NCI-H226 (cell line): ENCODE measurements at regions not wholly inside any gene's neighbourhood (a gene's known extent, or its start where the extent isn't known, plus 50 kb on each side); places are given as distances from the start of the nearest gene placed in this dataset.
"Not testable (repeated sequence)": the region's sequence is repeated elsewhere in the genome, so short reads cannot be mapped to it uniquely, and the experiment has no call there.

ENCODE experiments used
- DNase-seq: peaks from one replicate; pipeline ENCODE4 v3.0.0-alpha.2; 2015

DNA sequence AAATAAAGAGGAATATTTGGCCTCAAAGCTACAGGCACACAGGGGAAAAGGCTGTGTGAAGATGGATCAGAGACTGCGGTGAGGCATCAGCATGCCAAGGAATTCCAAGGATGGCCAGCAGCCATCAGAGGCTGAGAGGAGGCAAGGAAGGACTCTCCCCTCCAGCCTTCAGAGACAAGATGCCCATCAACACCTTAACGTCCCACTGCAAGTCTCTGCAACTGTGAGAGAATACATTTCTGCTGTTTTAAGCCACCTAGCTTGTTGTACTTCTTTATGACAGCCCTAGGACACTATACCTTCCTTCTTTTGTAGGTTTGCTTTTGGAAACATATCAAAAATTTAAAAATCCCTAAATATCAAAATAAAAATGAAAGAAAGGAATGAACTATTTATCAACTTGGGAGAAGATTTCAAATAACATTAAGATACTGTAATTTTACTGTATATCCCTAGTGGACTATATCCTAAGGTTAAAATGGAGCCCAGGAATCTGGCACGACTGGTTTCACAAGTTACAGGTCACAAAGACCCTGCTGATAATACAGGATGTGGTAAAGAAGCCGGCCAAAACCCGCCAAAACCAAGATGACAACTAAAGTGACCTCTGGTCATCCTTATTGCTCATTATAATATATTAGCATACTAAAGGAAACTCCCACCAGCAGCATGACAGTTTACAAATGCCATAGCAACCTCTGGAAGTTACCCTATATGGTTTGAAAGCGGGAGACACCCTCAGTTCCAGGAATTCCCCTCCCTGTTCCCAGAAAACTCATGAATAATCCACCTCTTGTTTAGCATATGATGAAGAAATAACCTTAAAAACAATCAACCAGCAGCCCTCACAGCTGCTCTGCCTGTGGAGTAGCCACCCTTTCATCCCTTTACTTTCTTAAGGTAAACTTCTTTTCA, 185.2 kb downstream of the AVL9 start:
- peak; percentile 69 for DNase-seq

DNA sequence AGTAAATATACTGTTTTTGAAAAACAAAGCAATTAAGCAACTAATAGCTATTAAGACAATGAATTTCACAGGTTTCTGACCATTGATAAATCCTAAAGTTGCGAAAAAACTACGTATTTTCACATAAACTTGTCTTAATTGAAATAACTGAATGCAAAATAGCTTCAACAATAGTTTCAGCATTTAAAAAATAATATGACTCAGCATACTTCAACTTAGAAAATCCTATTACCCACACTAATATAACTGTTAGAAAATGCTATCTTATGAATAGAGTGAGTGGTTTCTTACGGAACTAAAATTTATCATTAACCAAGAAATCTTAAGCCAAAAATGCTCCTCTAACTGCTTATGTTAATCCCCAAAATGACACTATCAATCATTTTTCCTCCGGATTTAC, 183.9 kb downstream of the AVL9 start:
- no peak for DNase-seq

DNA sequence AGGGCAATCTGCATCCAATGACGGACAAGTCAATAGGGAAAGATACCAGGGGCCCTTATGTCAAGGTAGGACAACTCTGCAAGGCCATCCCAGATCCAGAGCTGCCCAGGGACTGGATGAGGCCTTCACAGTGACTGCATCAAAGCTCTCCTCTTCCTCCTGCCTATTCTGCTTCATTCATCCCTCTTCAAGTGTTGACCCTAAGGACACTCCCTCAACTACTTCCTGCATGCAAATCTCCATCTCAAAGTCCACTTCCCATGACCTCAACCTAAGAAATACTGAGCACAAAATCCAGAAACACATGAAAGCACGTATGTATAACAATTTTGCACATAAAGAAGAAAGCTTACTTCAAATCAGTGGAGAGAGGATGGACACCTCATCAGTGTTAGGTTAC, 182.3 kb downstream of the AVL9 start:
- DNase-seq, result no peak

DNA sequence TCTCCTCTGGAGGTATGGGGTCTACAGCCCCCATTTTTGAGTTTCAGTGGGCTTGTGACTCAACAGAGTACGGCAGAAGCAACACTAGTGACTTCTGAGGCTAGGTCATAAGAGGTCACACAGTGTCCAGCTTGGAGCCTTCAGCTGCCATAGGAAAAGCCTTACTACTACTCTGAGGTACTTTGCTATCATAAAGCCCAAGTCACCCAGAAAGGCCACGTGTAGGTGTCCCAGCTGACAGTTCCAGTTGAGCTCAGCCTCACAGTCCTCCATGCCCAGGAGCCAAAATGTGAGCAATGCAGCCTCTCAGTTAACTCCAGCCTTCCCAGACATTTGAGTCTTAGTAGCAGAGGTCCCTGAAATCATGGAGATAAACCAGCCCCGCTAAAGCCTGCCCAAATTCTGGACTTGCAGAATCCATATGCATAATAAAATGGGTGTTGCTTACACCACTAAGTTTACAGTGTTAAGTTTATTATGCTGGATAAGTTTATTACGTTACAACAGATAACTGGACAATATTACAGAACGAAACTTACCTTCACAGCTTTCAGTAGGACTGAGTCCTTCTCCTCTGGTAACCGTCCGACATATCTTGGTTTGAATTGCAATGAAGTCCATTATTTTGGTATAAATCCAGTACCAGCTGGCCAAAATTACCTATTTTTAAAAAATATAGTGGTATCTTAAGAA, 181.1 kb downstream of the AVL9 start:
- no peak for DNase-seq

DNA sequence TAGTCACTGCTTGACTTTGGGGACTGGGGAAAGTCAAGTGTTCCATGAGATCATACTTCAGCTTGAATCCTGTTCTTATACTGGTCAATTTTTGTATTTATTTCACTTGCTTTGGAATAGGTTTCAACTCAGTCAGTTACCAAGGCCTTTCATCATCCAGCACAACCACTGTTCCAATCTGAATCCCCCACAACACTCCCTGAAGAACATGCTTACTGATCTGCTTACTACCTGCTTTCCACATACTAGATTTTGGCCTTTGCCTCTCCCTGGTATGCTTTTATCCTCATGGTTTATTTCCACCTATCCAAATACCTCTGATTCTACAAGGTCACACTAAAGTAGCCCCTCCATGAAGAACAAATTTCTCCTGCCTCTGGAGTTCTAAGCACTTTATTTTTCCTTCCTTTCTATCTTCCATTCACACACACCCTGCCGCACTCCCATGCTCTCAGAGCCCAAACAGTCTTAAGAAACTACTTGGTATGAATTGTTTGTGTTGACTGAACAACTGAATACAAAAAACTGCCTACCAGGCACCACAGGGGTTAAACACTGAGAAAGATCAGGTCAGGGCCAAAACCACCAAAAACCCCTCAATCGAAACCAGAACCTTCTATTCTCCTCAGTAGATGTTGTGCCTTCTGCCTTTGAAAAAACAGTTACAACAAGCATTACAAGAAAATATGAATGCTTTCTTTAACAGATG, 178.1 kb downstream of the AVL9 start:
- no peak for DNase-seq

DNA sequence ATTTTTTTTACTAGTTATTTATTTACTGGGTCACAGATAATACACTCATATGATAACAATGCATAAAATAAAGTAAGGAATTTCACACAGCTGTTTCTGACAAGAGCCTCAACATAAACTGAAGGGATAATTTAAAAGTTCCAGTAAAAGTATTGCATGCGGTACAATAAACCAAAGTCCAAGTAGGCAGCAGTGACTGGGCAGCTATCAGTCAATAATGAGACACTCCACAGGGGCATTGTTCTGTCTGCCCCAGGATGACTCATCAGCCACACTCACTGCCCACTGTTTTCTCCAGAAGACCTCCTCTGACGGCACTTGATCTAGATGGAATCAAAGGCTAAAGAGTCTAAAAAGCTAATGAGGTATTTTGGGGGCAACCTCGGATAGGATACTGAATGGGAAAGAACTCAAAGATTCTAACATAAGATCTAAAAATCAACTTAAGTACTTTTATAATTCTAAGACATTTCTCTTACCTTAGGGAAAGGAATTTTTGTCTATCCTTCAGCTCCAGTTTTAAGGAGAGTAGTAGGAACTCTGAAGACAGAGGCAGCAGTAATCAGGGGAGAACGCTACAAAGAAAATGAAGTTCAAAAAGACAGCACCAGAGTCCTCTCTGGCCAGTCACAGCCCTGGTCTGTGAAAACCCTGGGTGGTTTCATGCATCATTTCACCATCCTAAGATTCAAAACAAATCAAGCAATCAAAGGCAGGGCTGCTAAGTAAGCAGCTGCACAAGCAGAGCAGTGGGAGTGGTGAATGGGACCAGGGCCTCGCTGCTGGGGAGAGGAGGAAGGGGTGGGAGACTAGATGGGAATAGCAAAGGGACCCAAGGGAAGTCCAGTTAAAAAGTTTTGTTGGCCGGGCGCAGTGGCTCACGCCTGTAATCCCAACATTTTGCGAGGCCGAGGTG, 175.1 kb downstream of the AVL9 start:
- DNase-seq, result peak; percentile 75

DNA sequence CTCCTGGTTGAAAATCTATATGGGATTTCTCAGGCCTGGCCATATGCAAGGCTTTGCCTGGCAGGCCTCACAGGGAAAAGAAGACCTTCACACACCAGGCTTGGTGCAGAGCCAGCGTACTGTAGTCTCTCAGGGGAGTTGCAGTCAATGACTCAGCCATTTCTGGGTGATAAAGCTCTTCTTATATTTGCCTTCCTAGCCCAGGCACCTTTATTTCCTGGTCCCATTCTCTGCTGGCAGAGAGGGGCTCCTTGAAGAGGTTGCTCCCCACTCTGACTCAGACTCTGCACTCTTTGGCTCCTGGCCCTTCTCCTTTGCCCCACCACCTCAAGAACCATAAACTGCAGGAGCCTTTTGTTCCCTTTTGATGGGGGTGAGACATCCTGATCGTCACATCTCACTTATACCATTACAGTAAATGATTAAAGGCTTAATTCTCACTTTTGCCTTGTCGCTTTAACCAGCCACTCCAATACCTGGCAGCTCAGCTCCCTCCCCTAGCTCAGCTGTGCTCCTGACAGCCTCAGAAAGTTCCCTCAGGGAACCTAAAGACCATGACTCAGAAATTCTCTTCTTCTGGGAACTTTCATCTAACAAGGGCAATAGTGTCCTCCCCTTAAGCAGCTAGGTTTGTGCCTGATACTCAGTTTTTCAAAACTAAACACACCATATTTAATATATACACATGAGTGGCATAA, 174.0 kb downstream of the AVL9 start:
- DNase-seq, result peak; percentile 99

DNA sequence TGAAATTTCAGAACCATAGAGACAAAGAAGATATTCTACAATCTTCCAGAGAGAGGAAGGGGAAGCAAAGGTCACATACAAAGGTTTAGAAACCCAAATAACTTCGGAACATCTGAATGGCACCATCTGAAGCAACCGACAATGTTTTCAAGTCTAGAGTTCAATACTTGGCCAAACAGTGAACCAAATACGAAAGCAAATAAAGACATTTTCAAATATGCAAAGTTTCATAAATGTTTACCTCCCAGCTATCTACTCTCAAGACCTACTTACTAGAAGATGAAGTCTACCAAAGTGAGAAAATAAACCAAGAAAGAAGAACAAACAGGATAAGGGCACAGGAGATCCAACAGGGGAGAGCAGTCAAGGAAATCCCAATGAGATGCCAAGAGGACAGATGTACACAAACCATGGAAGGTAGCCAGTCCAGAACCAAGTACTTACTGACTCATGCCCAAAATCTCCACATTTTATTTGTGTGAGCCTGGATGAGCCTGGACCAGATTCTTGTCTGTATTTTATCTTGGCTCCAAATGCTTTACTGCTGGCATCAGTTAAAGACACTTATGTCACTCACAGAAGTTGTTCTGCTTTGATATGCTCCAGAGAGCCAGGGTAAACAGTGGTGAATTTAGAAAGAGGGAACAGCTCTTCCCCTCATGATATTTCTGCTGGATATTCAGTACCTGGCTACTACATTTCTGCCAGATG, 173.3 kb downstream of the AVL9 start:
- DNase-seq, result peak; percentile 86

DNA sequence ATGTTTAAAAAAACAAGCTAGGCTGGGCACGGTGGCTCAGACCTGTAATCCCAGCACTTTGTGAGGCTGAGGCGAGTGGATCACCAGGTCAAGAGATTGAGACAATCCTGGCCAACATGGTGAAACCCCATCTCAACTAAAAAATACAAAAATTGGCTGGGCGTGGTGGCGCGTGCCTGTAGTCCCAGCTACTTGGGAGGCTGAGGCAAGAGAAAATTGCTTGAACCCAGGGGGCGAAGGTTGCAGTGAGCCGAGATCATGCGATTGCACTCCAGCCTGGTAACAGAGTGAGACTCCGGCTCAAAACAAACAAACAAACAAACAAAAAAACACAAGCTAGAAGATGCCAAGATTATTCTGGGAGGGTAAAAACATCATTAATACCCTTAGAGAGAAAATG, 172.3 kb downstream of the AVL9 start:
- DNase-seq, result not testable (repeated sequence)

DNA sequence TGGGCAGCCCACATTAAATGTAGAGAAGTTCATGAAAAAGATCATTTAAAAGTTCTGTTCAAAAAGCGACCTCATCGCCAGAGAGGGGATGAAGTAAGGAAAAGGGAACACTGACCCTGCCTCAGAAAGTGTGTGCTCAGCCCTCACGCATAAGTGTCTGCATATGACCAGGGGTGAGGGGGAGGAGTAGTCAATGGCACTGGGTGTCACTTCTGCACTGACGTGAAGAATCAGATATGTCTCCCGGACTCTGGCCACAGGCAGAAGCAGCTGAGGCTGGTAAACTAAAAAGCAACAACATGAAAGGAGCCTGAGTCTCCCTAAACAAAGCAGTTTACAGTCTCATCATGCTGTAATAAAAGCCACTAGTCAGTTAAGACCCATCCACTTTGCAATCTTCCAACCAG, 168.5 kb downstream of the AVL9 start:
- DNase-seq, result not testable (repeated sequence)

DNA sequence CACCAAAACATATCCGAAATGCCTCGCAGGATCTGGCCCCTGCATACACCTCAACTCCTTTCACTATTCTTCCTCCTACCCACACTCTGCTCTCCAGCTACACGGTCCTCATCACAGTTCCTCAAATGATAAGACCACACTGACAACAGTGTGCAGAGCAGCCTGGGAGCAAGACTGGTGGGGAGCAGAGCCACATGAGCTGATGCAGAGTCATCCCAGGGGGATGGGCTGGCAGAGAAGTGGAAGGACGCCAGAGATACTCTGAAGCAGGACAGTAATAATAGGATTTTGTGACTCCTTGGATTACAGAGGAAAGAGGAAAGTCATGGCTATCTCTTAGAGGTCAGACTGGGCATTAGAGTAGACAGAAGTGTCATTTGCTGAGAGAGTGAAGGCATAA, 167.2 kb downstream of the AVL9 start:
- not testable (repeated sequence) for DNase-seq

DNA sequence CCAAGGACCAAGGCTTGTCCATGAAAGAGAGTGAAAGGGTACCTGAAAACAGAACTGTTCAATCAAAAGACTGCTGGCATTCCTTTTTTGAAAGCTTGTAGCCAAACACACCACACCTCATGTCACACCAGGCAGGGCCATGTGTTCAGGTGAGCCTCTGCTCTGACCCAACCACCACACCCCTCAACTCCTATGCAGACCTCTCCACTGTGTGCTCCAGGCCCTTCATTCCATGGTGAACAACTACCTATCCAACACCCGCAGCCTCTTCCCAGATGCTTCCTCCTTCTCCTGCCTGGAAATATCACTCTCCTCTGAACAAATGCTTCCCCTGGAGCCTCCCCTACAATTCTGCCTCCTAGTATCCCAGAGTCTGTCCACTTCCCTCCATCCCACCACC, 166.6 kb downstream of the AVL9 start:
- DNase-seq, result no peak

DNA sequence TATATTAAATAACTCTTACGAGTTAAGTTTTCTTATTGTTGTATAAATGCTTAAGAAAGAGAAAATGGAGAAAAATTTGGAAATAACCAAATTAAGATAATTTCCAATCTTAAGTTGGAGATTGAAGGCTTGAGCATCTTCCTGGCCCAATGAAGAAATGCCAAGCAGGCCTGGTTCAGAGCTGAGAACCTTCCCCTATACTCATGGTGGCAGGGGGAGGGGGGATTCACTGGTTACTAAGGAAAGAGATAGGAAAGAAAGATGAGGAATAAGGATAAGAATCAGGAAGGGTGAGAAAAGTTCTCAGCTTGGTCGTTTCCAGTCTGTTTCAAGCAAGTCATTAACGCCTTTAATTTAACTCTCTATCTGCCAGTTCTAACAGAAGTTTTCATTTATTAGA, 166.2 kb downstream of the AVL9 start:
- no peak for DNase-seq

DNA sequence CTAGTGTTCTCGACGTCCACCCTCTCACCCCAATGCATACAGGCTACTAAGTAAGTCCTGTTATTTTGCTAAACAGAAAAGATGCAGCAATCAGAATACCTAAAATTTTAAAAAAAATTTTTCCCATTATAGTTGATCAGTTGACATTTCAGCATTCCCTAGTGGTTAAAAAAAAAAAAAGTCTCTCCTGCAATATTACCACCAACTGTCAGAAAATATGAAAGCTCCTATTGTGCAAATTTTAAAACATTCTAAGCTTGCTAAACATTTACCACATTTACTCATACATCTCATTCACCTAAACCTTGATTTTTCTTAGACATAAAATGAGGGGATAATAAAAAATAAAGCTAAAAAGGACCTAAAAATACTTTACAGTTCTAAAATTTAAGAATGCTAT, 165.6 kb downstream of the AVL9 start:
- no peak for DNase-seq

DNA sequence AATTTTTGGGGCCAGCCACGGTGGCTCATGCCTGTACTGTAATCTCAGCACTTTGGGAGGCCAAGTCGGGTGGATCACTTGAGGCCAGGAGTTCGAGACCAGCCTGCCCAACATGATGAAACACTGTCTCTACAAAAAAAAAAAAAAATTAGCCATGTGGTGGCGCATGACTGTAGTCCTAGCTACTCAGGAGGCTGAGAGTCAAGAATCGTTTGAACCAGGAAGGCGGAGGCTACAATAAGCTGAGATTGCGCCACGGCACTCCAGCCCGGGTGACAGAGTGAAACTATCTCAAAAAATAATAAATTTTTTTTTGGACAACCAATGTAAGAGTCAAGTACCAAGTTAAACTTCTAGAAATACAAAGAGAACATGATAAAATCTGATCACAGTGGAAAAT, 164.6 kb downstream of the AVL9 start:
- DNase-seq, result no peak

DNA sequence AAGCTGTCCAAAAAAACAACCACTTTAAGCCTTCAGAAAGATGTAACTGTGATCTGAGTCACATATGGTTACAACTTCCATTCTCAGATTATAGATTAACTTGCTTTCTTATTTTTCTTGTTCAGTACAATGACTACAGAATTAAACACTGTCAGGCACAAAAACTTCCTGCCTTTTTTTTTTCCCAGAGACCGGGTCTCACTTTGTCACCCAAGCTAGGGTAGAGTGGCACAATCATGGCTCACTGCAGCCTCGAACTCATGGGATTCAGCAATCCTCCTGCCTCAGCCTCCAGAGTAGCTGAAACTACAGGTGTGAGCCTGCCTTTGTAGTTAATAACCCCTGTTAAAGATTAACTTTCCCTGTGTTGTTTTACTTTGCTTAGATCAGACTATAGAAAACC, 163.2 kb downstream of the AVL9 start:
- no peak for DNase-seq

DNA sequence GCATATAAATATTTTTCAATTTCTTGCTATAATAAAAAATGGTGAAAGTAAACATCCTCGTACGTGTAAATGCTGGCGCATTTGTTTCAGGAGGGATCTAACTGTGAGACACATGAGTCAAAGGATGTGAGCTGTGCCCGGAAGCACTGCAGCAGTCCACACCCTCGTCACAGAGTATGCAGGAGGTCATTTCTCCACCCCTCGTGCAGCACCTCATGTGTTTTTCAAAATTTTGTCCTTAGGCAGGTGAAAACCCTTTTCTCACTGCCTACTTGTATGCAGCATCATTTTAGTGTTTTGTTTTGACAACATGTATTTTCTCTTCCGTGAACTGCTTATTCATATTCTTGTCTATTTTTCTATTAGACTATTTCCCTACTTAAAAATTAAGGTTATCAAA, 162.7 kb downstream of the AVL9 start:
- no peak for DNase-seq

DNA sequence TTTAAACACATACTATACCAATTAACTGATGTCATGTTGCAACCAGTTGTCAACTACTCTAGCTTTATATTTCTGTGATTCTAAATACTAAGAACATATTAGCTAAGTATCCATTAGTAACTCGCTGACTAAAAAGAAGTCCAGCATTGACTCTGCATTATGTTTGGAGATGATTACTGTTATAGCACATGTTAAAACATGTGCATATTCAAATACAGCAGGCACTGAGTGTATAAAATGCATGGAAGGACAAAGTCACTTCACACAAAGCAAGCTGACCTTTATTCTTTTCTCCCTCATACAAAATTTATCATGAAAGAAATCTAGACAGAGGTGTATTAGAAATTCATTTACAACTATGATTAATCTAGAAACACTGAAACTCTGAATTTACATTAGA, 159.3 kb downstream of the AVL9 start:
- not testable (repeated sequence) for DNase-seq

DNA sequence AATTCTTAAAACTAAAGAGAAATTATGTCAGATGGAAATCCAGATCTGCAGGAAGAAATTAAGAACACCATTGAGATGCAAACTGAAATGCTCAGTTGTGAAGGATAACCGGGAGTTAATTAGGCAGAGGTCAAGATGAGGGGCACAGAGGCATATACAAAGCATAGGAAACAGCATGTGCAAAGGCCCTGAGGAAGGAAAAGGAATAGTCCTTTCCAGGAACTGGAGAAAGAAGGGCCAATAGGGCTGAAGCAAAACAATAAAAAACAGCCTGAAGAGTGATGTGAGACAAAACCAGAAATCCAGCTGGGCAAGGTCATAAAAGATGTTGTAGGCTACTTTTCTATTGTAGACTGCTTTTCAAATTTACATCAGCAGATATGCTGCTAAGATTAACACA, 155.1 kb downstream of the AVL9 start:
- DNase-seq, result not testable (repeated sequence)

DNA sequence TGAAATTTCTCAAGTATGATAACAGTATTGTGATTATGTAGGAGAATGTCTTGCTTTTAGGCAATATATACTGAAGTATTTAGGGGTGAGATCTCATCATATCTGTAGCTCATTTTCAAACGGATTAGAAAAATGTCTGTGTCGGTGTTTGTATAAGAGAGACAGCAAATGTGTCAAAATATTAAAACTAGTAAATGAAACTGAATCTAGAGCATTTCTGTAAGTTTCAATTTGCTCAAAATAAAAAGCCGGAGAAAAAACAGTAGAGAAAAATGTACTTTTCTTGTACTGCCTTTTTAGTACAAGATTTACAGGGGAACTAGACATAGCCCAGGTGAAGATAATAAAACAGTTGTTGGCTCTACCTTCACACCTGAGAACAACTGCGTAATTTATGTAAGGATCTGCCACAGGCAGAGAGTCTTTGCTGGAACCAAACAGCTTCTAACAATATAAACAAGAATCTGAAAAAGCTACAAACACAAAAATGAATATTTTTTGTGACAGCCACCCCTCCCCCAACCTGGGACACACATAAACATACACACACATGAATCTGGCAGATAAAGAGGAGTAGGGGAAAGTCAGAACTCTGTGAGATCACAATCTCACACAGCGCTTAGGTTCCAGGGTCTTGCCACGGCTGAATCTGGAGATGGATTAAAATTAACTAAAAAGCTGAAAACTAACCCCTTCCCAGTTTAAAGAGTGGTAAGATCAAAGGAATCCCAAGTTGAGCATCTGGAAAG, 153.3 kb downstream of the AVL9 start:
- no peak for DNase-seq
